HepG2 (cell line): ENCODE measurements at regions not wholly inside any gene's neighbourhood (a gene's known extent, or its start where the extent isn't known, plus 50 kb on each side); places are given as distances from the start of the nearest gene placed in this dataset.

Experiments used
- ATAC-seq: fragments of 200-7000 bp; cut with Tn5 transposase; 3 replicates; pipeline ENCODE4 v1.9.1; 2020; ENCODE audit warnings: mild to moderate bottlenecking, moderate library complexity
- BruUV-seq: library from RNA; stranded (reverse); fragments of 400-500 nt; replicated peaks from 2 replicates; lab custom pipeline; 2021; lab: Mats Ljungman, UMichigan
- CTCF ChIA-PET: fragments of 300-600 bp; formaldehyde crosslinking; extraction: SDS; loops from one replicate; lab custom pipeline; 2021; ENCODE audit warnings: low total read pairs, inconsistent platforms, low intra/inter-chr PET ratio; lab: Yijun Ruan, JAX
- POLR2A ChIA-PET: fragments of 350-600 bp; sonication (Branson Sonifier 250); formaldehyde crosslinking; loops from one replicate; lab custom pipeline; 2020; ENCODE audit warnings: antibody characterized with exemption, inconsistent platforms; lab: Yijun Ruan, JAX
- DNase-seq: peaks from one replicate; pipeline ENCODE4 v3.0.0-alpha.2; 2015; ENCODE audit warnings: low spot score
- FAIRE-seq: peaks from 3 replicates; lab custom pipeline; 2011; peaks lifted over from hg19 to GRCh38; lab: Jason Lieb, UNC
- H2AFZ ChIP-seq: one replicate; pipeline ENCODE4 v1.6.1; 2011; ENCODE audit warnings: low read length, inconsistent platforms
- H3K27ac ChIP-seq: fragments of 300-600 bp; 3 replicates; pipeline ENCODE4 v1.8.0; 2011; ENCODE audit warnings: mixed run types, mild to moderate bottlenecking, mixed read lengths, low read length, inconsistent platforms; ENCODE audit not compliant: insufficient read depth; ENCODE audit errors: extremely low read length
- H3K27me3 ChIP-seq, 2 experiments: fragments of 200-600 bp in 1 of 2; 2 replicates in 1 of 2; 3 replicates in 1 of 2; pipeline versions ENCODE4 v1.6.0 to v1.8.0; 2011; ENCODE audit warnings: low read length in 2 of 2, mild to moderate bottlenecking in 2 of 2, moderate library complexity in 2 of 2, inconsistent platforms in 1 of 2; ENCODE audit not compliant: insufficient read depth in 2 of 2, control insufficient read depth in 1 of 2
- H3K36me3 ChIP-seq, 2 experiments: fragments of 200-600 bp in 1 of 2; replicated peaks in 1 of 2; 2 replicates in 1 of 2; 3 replicates in 1 of 2; pipeline versions ENCODE4 v1.5.1 to v1.8.0; 2011; ENCODE audit warnings: low read length in 2 of 2, inconsistent platforms in 1 of 2; ENCODE audit not compliant: insufficient read depth in 2 of 2, control insufficient read depth in 1 of 2
- H3K4me1 ChIP-seq: 2 replicates; pipeline ENCODE4 v1.5.1; 2012; ENCODE audit warnings: low read length, inconsistent platforms; ENCODE audit not compliant: insufficient read depth
- H3K4me2 ChIP-seq: 2 replicates; pipeline ENCODE4 v1.6.0; 2011; ENCODE audit warnings: low read depth, low read length, inconsistent platforms
- H3K4me3 ChIP-seq, 3 experiments: fragments of 200-600 bp in 1 of 3; sonication (generic), shearing (Covaris generic) in 1 of 3; replicated peaks in 1 of 3; 2 replicates each; pipeline ENCODE4 v1.5.1; 2011 to 2016; ENCODE audit warnings: low read length in 3 of 3, inconsistent platforms in 2 of 3, low read depth in 2 of 3, mild to moderate bottlenecking in 2 of 3, control low read depth in 1 of 3, mixed read lengths in 1 of 3; ENCODE audit not compliant: insufficient read depth in 1 of 3
- H3K79me2 ChIP-seq: one replicate; pipeline ENCODE4 v1.6.1; 2011; ENCODE audit warnings: low read length, inconsistent platforms; ENCODE audit not compliant: insufficient read depth
- H3K9ac ChIP-seq: 2 replicates; pipeline ENCODE4 v1.6.0; 2011; ENCODE audit warnings: mild to moderate bottlenecking, low read depth, low read length, inconsistent platforms; ENCODE audit not compliant: insufficient read depth
- H3K9me3 ChIP-seq: 2 replicates; pipeline ENCODE4 v1.5.1; 2012; ENCODE audit warnings: mild to moderate bottlenecking, low read length
- H4K20me1 ChIP-seq: 2 replicates; pipeline ENCODE4 v1.6.0; 2011; ENCODE audit warnings: inconsistent platforms, mild to moderate bottlenecking, low read length, moderate library complexity; ENCODE audit not compliant: insufficient read depth
- CSRNP2 ChIP-seq: sonication (generic); formaldehyde crosslinking; conservative IDR thresholded peaks from 2 replicates; pipeline ENCODE4 v1.8.0; 2022; ENCODE audit warnings: low read depth, missing genetic modification reagents
- HMGXB3 ChIP-seq: sonication (generic); formaldehyde crosslinking; IDR thresholded peaks from 2 replicates; pipeline ENCODE4 v1.4.0; 2020; ENCODE audit warnings: missing genetic modification reagents, borderline replicate concordance
- KDM2A ChIP-seq: sonication (generic); formaldehyde crosslinking; IDR thresholded peaks from 2 replicates; pipeline ENCODE4 v1.4.0; 2020; ENCODE audit warnings: low read depth, missing genetic modification reagents, borderline replicate concordance
- SMC3 ChIP-seq: IDR thresholded peaks from 2 replicates; pipeline ENCODE4 v1.6.1; 2011; ENCODE audit warnings: low read length, improper control_type of control experiment
- TBL1XR1 ChIP-seq: fragments of 150-350 bp; IDR thresholded peaks from 2 replicates; pipeline ENCODE4 v1.6.1; 2014; ENCODE audit warnings: borderline replicate concordance, low read length; ENCODE audit not compliant: partially characterized antibody
- TSC22D2 ChIP-seq: sonication (generic); formaldehyde crosslinking; IDR thresholded peaks from 2 replicates; pipeline ENCODE4 v1.5.1; 2020; ENCODE audit warnings: missing genetic modification reagents, mild to moderate bottlenecking, borderline replicate concordance
- ZHX1 ChIP-seq: sonication (generic); formaldehyde crosslinking; IDR thresholded peaks from 2 replicates; pipeline ENCODE4 v1.8.1; 2022; ENCODE audit warnings: low read depth, mild to moderate bottlenecking, missing genetic modification reagents
- ZNF207 ChIP-seq: fragments of 450-650 bp; IDR thresholded peaks from 2 replicates; pipeline ENCODE4 v1.6.1; 2016; ENCODE audit warnings: antibody characterized with exemption, borderline replicate concordance
- ZNF24 ChIP-seq: fragments of 450-650 bp; IDR thresholded peaks from 2 replicates; pipeline ENCODE4 v1.6.1; 2017; ENCODE audit warnings: antibody characterized with exemption, mild to moderate bottlenecking
- ZNF543 ChIP-seq: sonication (generic); formaldehyde crosslinking; IDR thresholded peaks from 2 replicates; pipeline ENCODE4 v1.4.0; 2020; ENCODE audit warnings: mild to moderate bottlenecking, missing genetic modification reagents
- ZNF567 ChIP-seq: sonication (generic); formaldehyde crosslinking; IDR thresholded peaks from 2 replicates; pipeline ENCODE4 v1.8.1; 2023; ENCODE audit warnings: mild to moderate bottlenecking, missing genetic modification reagents, borderline replicate concordance
- ZNF674 ChIP-seq: sonication (generic); formaldehyde crosslinking; IDR thresholded peaks from 2 replicates; pipeline ENCODE4 v1.5.0; 2020; ENCODE audit warnings: low read depth, mild to moderate bottlenecking, missing genetic modification reagents
- ZNF703 ChIP-seq: sonication (generic); formaldehyde crosslinking; IDR thresholded peaks from 2 replicates; pipeline ENCODE4 v1.5.1; 2020; ENCODE audit warnings: missing genetic modification reagents, mild to moderate bottlenecking, moderate library complexity, borderline replicate concordance
- ZNF75D ChIP-seq: sonication (generic); formaldehyde crosslinking; IDR thresholded peaks from 2 replicates; pipeline ENCODE4 v1.8.1; 2023; ENCODE audit warnings: missing genetic modification reagents, mild to moderate bottlenecking, borderline replicate concordance
- WGBS: methylation state at CpG from one replicate; pipeline ENCODE4 v1.1.6; 2017; ENCODE audit warnings: low lambda C conversion rate; 5-methylcytosine and 5-hydroxymethylcytosine counted together
- in situ Hi-C: cut with HindIII; loops from 2 replicates; pipeline ENCODE4 v1.10.0; 2017; ENCODE audit warnings: low pct_unique_long_range_greater_than_20kb; ENCODE audit not compliant: extremely low pct_ligation_motif_present
- intact Hi-C: fragments of 100-400 bp; cut with micrococcal nuclease; formaldehyde crosslinking; loops from one replicate; pipeline ENCODE4 v1.10.0; 2022; ENCODE audit not compliant: unreplicated experiment

- ChIA-PET POLR2A (no interaction called here), CTCF (no interaction called here)
- WGBS, result 16% methylated on average over 5 of the region's 5 CpGs
- Histone ChIP-seq H3K36me3 (no peaks in the 10 kb centered on the region), H3K4me3 (no peak overlapping the region), H4K20me1 (no peaks in the 10 kb centered on the region), H3K4me1 (no peaks in the 10 kb centered on the region), H3K9ac (no peak overlapping the region), H3K27me3 (no peaks in the 10 kb centered on the region; a peak in 1 of 5 replicates), H3K9me3 (no peaks in the 10 kb centered on the region), H3K79me2 (no peaks in the 10 kb centered on the region), H3K4me2 (no peak overlapping the region), H3K27ac (no peak overlapping the region), H2AFZ (no peak overlapping the region)
- no peak for DNase-seq
- ATAC-seq, result no peak
- no TSS peak for BruUV-seq
- in situ Hi-C loops (no loop called here), intact Hi-C loops (no loop called here)
- no peak for FAIRE-seq
- TF ChIP-seq ZNF674, result no peak
- no peak for TF ChIP-seq TBL1XR1
- no peak for TF ChIP-seq ZNF24
- no peak for TF ChIP-seq TSC22D2 (CRISPR knock-in tag)
- no peak for TF ChIP-seq ZNF207
- no peak for TF ChIP-seq HMGXB3 (CRISPR knock-in tag)
- TF ChIP-seq ZNF75D, result no peak
- no peak for TF ChIP-seq KDM2A (CRISPR knock-in tag)
- TF ChIP-seq ZNF567, result no peak
- no peak for TF ChIP-seq ZNF703 (CRISPR knock-in tag)
- TF ChIP-seq CSRNP2 (CRISPR knock-in tag), result no peak
- no peak for TF ChIP-seq ZHX1 (CRISPR knock-in tag)
- TF ChIP-seq SMC3, result no peak
- TF ChIP-seq ZNF543 (CRISPR knock-in tag), result no peak
These were observed 226.3 kb upstream of the UBE2E3 start for GRCh38 chr2:180753809-180754761.
